SH-SY5Y (cell line): ENCODE measurements at regions not wholly inside any gene's neighbourhood (a gene's known extent, or its start where the extent isn't known, plus 50 kb on each side); places are given as distances from the start of the nearest gene placed in this dataset.

ENCODE experiments used
- GATA2 ChIP-seq: IDR thresholded peaks from 2 replicates; pipeline ENCODE4 v1.6.1; 2011; ENCODE audit warnings: mild to moderate bottlenecking, low read depth, low read length
- GATA3 ChIP-seq: IDR thresholded peaks from 2 replicates; pipeline ENCODE4 v1.6.1; 2011; ENCODE audit warnings: low read depth, mild to moderate bottlenecking, low read length, moderate library complexity

GRCh38 chr3:61449327-61450040 is 111.9 kb upstream of the PTPRG start:
- no peak for TF ChIP-seq GATA2
- TF ChIP-seq GATA3: no peak
